ENCODE measurements at regions not wholly inside any gene's neighbourhood (a gene's known extent, or its start where the extent isn't known, plus 50 kb on each side); places are given as distances from the start of the nearest gene placed in this dataset.

DNA sequence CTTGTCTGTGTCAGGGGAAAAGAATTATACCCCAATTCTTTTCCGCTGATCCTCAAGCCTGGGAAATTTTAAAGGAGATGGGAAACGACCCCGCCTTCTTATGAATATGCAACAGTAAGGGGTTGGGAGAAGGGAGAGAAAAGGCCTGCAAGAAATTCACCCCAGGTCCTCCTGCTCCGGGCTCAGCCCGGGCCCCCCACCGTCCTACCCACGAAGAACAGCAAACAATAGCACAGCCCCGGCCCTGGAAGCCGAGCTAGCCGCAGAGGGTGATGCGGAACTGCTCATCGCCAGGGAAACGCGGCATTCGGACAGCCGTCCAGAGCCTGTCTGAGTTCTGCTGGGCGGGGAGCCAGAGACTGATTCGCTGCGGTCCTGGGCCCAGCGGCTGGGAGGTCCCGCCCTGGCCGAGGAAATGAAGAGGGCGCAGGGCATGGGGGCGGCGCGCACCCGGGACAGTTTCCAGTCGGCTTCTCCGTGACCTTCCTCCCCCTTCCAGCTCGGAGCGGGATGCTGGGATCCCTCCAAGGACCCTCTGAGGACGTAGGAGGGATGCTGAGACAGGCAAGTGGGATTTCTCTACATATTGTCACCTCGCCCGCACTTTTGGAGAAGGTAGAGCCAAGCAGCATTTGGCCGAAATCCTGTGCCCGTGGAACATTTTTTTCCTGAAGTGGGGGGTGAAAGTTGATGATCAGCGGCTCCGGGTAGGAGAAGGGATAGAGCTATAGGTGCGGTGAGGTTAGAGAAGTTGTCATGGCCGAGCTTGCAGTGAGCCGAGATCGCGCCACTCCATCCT lies 82.3 kb upstream of the C1QTNF9B start:
- TF ChIP-seq, protein P1, sequence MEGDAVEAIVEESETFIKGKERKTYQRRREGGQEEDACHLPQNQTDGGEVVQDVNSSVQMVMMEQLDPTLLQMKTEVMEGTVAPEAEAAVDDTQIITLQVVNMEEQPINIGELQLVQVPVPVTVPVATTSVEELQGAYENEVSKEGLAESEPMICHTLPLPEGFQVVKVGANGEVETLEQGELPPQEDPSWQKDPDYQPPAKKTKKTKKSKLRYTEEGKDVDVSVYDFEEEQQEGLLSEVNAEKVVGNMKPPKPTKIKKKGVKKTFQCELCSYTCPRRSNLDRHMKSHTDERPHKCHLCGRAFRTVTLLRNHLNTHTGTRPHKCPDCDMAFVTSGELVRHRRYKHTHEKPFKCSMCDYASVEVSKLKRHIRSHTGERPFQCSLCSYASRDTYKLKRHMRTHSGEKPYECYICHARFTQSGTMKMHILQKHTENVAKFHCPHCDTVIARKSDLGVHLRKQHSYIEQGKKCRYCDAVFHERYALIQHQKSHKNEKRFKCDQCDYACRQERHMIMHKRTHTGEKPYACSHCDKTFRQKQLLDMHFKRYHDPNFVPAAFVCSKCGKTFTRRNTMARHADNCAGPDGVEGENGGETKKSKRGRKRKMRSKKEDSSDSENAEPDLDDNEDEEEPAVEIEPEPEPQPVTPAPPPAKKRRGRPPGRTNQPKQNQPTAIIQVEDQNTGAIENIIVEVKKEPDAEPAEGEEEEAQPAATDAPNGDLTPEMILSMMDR (IDR thresholded peaks at IDR 0.05): no peak
- TF ChIP-seq POLR2A (IDR thresholded peaks at IDR 0.05): no peak
